AG04450 (cell line): ENCODE measurements at regions not wholly inside any gene's neighbourhood (a gene's known extent, or its start where the extent isn't known, plus 50 kb on each side); places are given as distances from the start of the nearest gene placed in this dataset.
"Not testable (repeated sequence)": the region's sequence is repeated elsewhere in the genome, so short reads cannot be mapped to it uniquely, and the experiment has no call there.

ENCODE experiments used
- CTCF ChIA-PET: fragments of 300-600, 350-600 bp; formaldehyde crosslinking; extraction: SDS; loops from one replicate; lab custom pipeline; 2022; ENCODE audit warnings: antibody characterized with exemption, inconsistent platforms; lab: Charles Lee
- POLR2A ChIA-PET: fragments of 350-600 bp; formaldehyde crosslinking; extraction: SDS; loops from one replicate; lab custom pipeline; 2021; ENCODE audit warnings: antibody characterized with exemption, inconsistent platforms; lab: Yijun Ruan, JAX
- DNase-seq: peaks from one replicate; pipeline ENCODE4 v3.0.0-alpha.2; 2011; ENCODE audit warnings: low read depth, low spot score
- H3K27ac ChIP-seq: one replicate; pipeline ENCODE4 v1.5.1; 2012; ENCODE audit warnings: low read depth, low read length, control low read depth
- H3K27me3 ChIP-seq: one replicate; pipeline ENCODE4 v1.6.0; 2012; ENCODE audit warnings: low read length; ENCODE audit not compliant: control insufficient read depth, insufficient read depth
- H3K4me3 ChIP-seq: 2 replicates; pipeline ENCODE4 v1.5.1; 2011; ENCODE audit warnings: mild to moderate bottlenecking, low read depth, low read length, control low read depth
- H3K9me3 ChIP-seq: 2 replicates; pipeline ENCODE4 v1.5.1; 2012; ENCODE audit warnings: low read length; ENCODE audit not compliant: control insufficient read depth, insufficient read depth
- TF ChIP-seq, protein P1 (sequence below): IDR thresholded peaks from 2 replicates; pipeline ENCODE4 v1.5.1; 2011; ENCODE audit warnings: low read depth, low read length, control low read depth, inconsistent platforms

DNA sequence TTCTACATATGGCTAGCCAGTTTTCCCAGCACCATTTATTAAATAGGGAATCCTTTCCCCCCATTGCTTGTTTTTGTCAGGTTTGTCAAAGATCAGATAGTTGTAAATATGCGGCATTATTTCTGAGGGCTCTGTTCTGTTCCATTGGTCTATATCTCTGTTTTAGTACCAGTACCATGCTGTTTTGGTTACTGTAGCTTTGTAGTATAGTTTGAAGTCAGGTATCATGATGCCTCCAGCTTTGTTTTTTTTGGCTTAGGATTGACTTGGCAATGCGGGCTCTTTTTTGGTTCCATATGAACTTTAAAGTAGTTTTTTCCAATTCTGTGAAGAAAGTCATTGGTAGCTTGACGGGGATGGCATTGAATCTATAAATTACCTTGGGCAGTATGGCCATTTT lies 60.0 kb upstream of the GPC3 start:
- CTCF ChIA-PET, H3K27ac ChIP-seq, H3K27me3 ChIP-seq, DNase-seq, H3K4me3 ChIP-seq, H3K9me3 ChIP-seq, POLR2A ChIA-PET: not testable (repeated sequence)

GRCh38 chrX:134067107-134067506 lies 81.7 kb upstream of the GPC3 start:
- DNase-seq, H3K27me3 ChIP-seq, H3K27ac ChIP-seq, H3K9me3 ChIP-seq, POLR2A ChIA-PET, H3K4me3 ChIP-seq, CTCF ChIA-PET: not testable (repeated sequence)

GRCh38 chrX:134071899-134072298 lies 86.5 kb upstream of the GPC3 start:
- CTCF ChIA-PET, H3K27ac ChIP-seq, H3K4me3 ChIP-seq, POLR2A ChIA-PET, DNase-seq, H3K9me3 ChIP-seq, H3K27me3 ChIP-seq: not testable (repeated sequence)

DNA sequence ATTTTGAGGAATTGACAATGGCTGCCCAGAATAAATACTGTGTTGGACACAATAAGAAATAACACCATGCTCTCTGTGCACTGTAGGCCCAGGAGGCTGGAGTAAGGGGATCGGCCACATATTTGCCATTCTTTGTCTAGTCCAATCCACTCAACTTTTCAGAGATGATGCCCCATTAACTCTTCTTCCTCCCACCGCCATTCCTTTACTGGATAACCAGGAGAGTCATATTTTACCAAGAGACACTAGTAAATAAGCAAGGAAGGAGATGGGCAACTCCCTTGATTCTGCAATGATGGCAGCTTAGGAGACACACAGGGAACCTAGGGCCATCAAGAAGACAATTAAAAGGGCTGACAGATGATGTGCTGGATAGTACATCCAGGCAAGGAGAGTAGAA lies 87.9 kb upstream of the GPC3 start:
- no peak overlapping the region for H3K27ac ChIP-seq
- no peaks in the 10 kb centered on the region for H3K27me3 ChIP-seq
- CTCF ChIA-PET: no interaction called here
- POLR2A ChIA-PET: no interaction called here
- no peak for DNase-seq
- peaks cover 4% of the 10 kb centered on the region; the same call in 1 of the 2 replicates for H3K9me3 ChIP-seq
- H3K4me3 ChIP-seq: no peak overlapping the region
- TF ChIP-seq, protein P1, sequence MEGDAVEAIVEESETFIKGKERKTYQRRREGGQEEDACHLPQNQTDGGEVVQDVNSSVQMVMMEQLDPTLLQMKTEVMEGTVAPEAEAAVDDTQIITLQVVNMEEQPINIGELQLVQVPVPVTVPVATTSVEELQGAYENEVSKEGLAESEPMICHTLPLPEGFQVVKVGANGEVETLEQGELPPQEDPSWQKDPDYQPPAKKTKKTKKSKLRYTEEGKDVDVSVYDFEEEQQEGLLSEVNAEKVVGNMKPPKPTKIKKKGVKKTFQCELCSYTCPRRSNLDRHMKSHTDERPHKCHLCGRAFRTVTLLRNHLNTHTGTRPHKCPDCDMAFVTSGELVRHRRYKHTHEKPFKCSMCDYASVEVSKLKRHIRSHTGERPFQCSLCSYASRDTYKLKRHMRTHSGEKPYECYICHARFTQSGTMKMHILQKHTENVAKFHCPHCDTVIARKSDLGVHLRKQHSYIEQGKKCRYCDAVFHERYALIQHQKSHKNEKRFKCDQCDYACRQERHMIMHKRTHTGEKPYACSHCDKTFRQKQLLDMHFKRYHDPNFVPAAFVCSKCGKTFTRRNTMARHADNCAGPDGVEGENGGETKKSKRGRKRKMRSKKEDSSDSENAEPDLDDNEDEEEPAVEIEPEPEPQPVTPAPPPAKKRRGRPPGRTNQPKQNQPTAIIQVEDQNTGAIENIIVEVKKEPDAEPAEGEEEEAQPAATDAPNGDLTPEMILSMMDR: no peak

GRCh38 chrX:134074151-134074550 lies 88.8 kb upstream of the GPC3 start:
- Histone ChIP-seq H3K27me3 (no peaks in the 10 kb centered on the region), H3K4me3 (no peak overlapping the region), H3K9me3 (peaks cover 4% of the 10 kb centered on the region; the same call in 1 of the 2 replicates), H3K27ac (no peak overlapping the region)
- CTCF ChIA-PET: no interaction called here
- DNase-seq: no peak
- POLR2A ChIA-PET: no interaction called here
- TF ChIP-seq, protein P1: no peak

- CTCF ChIA-PET: no interaction called here
- Histone ChIP-seq H3K27me3 (no peaks in the 10 kb centered on the region), H3K27ac (no peak overlapping the region), H3K4me3 (no peak overlapping the region), H3K9me3 (peaks cover 4% of the 10 kb centered on the region; the same call in 1 of the 2 replicates)
- DNase-seq: no peak
- POLR2A ChIA-PET: no interaction called here
- TF ChIP-seq, protein P1: no peak
Measured at GRCh38 chrX:134075894-134076718, 90.7 kb upstream of the GPC3 start.
